ENCODE measurements at regions not wholly inside any gene's neighbourhood (a gene's known extent, or its start where the extent isn't known, plus 50 kb on each side); places are given as distances from the start of the nearest gene placed in this dataset.
"Not testable (repeated sequence)": the region's sequence is repeated elsewhere in the genome, so short reads cannot be mapped to it uniquely, and the experiment has no call there.

- Histone ChIP-seq H3K9me3 (ENCODE audit: low read depth) (no peaks in the 10 kb centered on the region), H2AFZ (replicated peaks) (no peak overlapping the region), H3K27ac (no peak overlapping the region), H4K20me1 (ENCODE audit: low read depth) (no peaks in the 10 kb centered on the region), H3K9ac (no peak overlapping the region), H3K27me3 (no peaks in the 10 kb centered on the region), H3F3A (ENCODE audit: low read depth) (no peaks in the 10 kb centered on the region), H3K4me3 (no peak overlapping the region), H3K79me2 (ENCODE audit: low read depth) (no peaks in the 10 kb centered on the region), H3K36me3 (no peaks in the 10 kb centered on the region), H3K4me2 (no peak overlapping the region), H3K4me1 (no peaks in the 10 kb centered on the region)
- Mint-ChIP-seq H3K4me1 (peaks cover 2% of the 10 kb centered on the region), H3K36me3 (no peaks in the 10 kb centered on the region), H3K27me3 (ENCODE audit: insufficient read depth, low read depth) (no peaks in the 10 kb centered on the region), H3K4me3 (no peak overlapping the region), H3K27ac (no peak overlapping the region), H3K9me3 (no peaks in the 10 kb centered on the region)
- DNase-seq (ENCODE audit: low spot score) = no peak
- TF ChIP-seq CTCF (IDR thresholded peaks at IDR 0.05) (no peak), EZH2phosphoT487 (IDR thresholded peaks at IDR 0.05) (no peak), EZH2 (IDR thresholded peaks at IDR 0.05) (no peak)
Measured at GRCh38 chr14:38053666-38054065, 154.0 kb upstream of the SSTR1 start.

- Histone ChIP-seq H4K20me1 (ENCODE audit: low read depth) (no peaks in the 10 kb centered on the region), H3K4me3 (no peak overlapping the region), H3K36me3 (no peaks in the 10 kb centered on the region), H3K9me3 (ENCODE audit: low read depth) (no peaks in the 10 kb centered on the region), H3K4me1 (no peaks in the 10 kb centered on the region), H3K79me2 (ENCODE audit: low read depth) (no peaks in the 10 kb centered on the region), H3F3A (ENCODE audit: low read depth) (no peaks in the 10 kb centered on the region), H3K9ac (no peak overlapping the region), H3K4me2 (no peak overlapping the region), H2AFZ (replicated peaks) (no peak overlapping the region), H3K27ac (no peak overlapping the region), H3K27me3 (no peaks in the 10 kb centered on the region)
- Mint-ChIP-seq H3K4me1 (peaks cover 2% of the 10 kb centered on the region), H3K4me3 (no peak overlapping the region), H3K27me3 (ENCODE audit: insufficient read depth, low read depth) (no peaks in the 10 kb centered on the region), H3K9me3 (peaks cover 4% of the 10 kb centered on the region), H3K36me3 (no peaks in the 10 kb centered on the region), H3K27ac (no peak overlapping the region)
- TF ChIP-seq EZH2phosphoT487 (IDR thresholded peaks at IDR 0.05) (no peak), CTCF (IDR thresholded peaks at IDR 0.05) (peak; percentile 17), EZH2 (IDR thresholded peaks at IDR 0.05) (no peak)
- peak; percentile 9 for DNase-seq (ENCODE audit: low spot score)
Measured at GRCh38 chr14:38056270-38056669, 151.4 kb upstream of the SSTR1 start.

GRCh38 chr14:38062223-38062622, 145.5 kb upstream of the SSTR1 start:
- not testable (repeated sequence) for H3F3A ChIP-seq (ENCODE audit: low read depth); H3K4me3 ChIP-seq; H3K27me3 ChIP-seq; H3K4me1 ChIP-seq; H3K27ac ChIP-seq; H3K9ac ChIP-seq; H3K4me2 ChIP-seq; H3K4me1 Mint-ChIP-seq; H3K27ac Mint-ChIP-seq; H3K27me3 Mint-ChIP-seq (ENCODE audit: insufficient read depth, low read depth); H4K20me1 ChIP-seq (ENCODE audit: low read depth); H2AFZ ChIP-seq (replicated peaks); H3K79me2 ChIP-seq (ENCODE audit: low read depth); DNase-seq (ENCODE audit: low spot score); H3K4me3 Mint-ChIP-seq; H3K36me3 ChIP-seq; H3K9me3 ChIP-seq (ENCODE audit: low read depth); H3K36me3 Mint-ChIP-seq
- peaks cover 12% of the 10 kb centered on the region for H3K9me3 Mint-ChIP-seq

GRCh38 chr14:38063711-38064320, 143.9 kb upstream of the SSTR1 start:
- Histone ChIP-seq H3K36me3 (no peaks in the 10 kb centered on the region), H3K27ac (no peak overlapping the region), H3F3A (ENCODE audit: low read depth) (no peaks in the 10 kb centered on the region), H3K9me3 (ENCODE audit: low read depth) (peaks cover 3% of the 10 kb centered on the region), H4K20me1 (ENCODE audit: low read depth) (no peaks in the 10 kb centered on the region), H3K4me2 (no peak overlapping the region), H3K27me3 (no peaks in the 10 kb centered on the region), H2AFZ (replicated peaks) (no peak overlapping the region), H3K9ac (no peak overlapping the region), H3K4me3 (no peak overlapping the region), H3K4me1 (no peaks in the 10 kb centered on the region), H3K79me2 (ENCODE audit: low read depth) (no peaks in the 10 kb centered on the region)
- Mint-ChIP-seq H3K9me3 (peaks cover 12% of the 10 kb centered on the region), H3K4me3 (no peak overlapping the region), H3K4me1 (peaks cover 6% of the 10 kb centered on the region), H3K36me3 (no peaks in the 10 kb centered on the region), H3K27ac (no peak overlapping the region), H3K27me3 (ENCODE audit: insufficient read depth, low read depth) (peaks cover 3% of the 10 kb centered on the region)
- no peak for DNase-seq (ENCODE audit: low spot score)
- TF ChIP-seq EZH2phosphoT487 (IDR thresholded peaks at IDR 0.05) = no peak
- TF ChIP-seq CTCF (IDR thresholded peaks at IDR 0.05) = no peak
- no peak for TF ChIP-seq EZH2 (IDR thresholded peaks at IDR 0.05)
